D721Med (cell line): ENCODE measurements at regions not wholly inside any gene's neighbourhood (a gene's known extent, or its start where the extent isn't known, plus 50 kb on each side); places are given as distances from the start of the nearest gene placed in this dataset.
"Not testable (repeated sequence)": the region's sequence is repeated elsewhere in the genome, so short reads cannot be mapped to it uniquely, and the experiment has no call there.

Source experiments
- DNase-seq: peaks from one replicate; pipeline ENCODE4 v3.0.0; 2011; ENCODE audit warnings: low spot score; ENCODE audit not compliant: insufficient read length
- FAIRE-seq: peaks from 2 replicates; lab custom pipeline; 2011; peaks lifted over from hg19 to GRCh38; lab: Jason Lieb, UNC
- TF ChIP-seq, protein P1 (sequence below): IDR thresholded peaks from 2 replicates; pipeline ENCODE4 v1.5.1; 2012; ENCODE audit warnings: mild to moderate bottlenecking, control low read depth; ENCODE audit not compliant: insufficient read depth; ENCODE audit errors: missing control alignments

DNA sequence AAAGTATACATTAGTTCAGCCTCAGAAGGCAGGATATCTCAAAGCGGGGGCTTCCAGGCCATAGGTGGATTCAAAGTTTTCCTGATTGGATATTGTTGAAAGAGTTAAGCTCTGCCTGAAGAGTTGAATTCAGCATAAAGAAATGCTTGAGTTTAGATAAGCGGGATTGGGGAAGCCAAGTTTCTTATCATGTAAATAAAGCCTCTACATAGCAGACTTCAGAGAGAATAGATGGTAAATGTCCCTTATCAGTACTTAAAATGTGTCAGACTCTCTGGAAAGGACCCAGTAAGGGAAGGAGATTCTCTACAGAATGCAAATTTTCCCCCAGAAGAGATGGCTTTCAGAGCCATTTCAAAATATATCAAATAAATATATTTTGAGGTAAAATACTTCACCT is 423.5 kb downstream of the SHISA9 start:
- DNase-seq (no peak), FAIRE-seq (no peak)
- TF ChIP-seq, protein P1, sequence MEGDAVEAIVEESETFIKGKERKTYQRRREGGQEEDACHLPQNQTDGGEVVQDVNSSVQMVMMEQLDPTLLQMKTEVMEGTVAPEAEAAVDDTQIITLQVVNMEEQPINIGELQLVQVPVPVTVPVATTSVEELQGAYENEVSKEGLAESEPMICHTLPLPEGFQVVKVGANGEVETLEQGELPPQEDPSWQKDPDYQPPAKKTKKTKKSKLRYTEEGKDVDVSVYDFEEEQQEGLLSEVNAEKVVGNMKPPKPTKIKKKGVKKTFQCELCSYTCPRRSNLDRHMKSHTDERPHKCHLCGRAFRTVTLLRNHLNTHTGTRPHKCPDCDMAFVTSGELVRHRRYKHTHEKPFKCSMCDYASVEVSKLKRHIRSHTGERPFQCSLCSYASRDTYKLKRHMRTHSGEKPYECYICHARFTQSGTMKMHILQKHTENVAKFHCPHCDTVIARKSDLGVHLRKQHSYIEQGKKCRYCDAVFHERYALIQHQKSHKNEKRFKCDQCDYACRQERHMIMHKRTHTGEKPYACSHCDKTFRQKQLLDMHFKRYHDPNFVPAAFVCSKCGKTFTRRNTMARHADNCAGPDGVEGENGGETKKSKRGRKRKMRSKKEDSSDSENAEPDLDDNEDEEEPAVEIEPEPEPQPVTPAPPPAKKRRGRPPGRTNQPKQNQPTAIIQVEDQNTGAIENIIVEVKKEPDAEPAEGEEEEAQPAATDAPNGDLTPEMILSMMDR = no peak

DNA sequence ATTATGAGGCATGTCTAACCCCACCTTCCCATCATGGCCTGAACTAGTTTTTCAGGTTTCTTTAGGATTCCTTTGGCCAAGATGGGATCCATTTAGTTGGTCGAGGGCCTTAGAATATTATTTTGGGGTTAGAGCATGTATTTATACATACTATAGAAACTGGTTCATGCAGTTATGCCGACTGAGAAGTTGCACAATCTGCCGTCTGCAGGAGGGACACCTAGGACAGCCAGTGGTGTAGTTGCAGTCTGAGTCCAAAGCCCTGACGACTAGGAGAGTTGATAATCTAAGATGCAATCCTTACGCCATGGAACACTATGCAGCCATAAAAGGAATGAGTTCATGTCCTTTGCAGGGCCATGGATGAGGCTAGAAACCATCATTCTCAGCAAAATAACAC is 424.0 kb downstream of the SHISA9 start:
- TF ChIP-seq, protein P1 = no peak
- no peak for DNase-seq
- FAIRE-seq = no peak

DNA sequence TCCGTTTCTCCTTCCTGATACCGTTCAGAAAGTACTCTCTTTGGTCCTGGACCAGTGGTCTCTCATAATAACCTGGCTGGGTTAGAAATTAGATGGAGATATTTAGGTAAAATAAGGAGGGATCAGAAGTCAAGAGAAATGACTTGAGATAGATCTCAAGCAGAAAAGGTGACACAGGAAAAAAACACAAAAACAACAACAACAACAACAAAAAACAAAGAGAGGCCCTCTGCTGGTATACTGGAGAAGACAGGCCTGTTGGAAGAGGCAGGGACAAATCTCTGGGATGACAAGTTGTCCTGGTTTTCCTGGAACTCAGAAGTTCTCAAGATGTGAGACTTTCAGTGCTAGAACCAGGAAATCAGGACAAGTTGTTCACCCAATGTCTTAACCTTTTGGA is 430.5 kb downstream of the SHISA9 start:
- FAIRE-seq (no peak), DNase-seq (no peak)
- TF ChIP-seq, protein P1 = no peak

DNA sequence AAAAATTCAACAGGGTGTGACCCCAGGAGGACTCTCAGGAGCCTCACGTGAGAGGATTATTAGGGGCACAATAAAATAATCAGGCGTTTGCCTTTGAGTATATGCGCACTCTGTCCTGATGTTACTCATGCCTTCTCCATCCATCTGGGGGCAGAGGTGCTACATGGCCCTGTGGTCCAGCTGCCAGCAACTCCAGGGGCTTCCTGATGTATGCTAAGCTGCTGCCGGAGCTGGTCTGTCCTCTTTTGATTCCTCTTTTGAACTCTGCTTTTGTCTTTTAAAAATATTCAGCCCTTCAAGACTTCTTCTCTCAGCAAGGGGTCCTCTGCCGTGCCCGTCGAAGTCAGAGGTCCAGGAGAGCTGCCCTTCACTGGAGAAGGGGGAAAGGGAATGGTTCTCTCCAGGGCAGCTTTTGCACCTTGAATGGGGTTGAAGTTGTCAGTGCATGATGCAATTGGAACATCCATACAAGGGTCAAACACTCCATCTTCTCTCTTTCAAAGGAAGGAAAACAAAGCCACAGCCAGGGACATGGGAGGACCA is 431.4 kb downstream of the SHISA9 start:
- TF ChIP-seq, protein P1 = no peak
- FAIRE-seq = no peak
- no peak for DNase-seq

DNA sequence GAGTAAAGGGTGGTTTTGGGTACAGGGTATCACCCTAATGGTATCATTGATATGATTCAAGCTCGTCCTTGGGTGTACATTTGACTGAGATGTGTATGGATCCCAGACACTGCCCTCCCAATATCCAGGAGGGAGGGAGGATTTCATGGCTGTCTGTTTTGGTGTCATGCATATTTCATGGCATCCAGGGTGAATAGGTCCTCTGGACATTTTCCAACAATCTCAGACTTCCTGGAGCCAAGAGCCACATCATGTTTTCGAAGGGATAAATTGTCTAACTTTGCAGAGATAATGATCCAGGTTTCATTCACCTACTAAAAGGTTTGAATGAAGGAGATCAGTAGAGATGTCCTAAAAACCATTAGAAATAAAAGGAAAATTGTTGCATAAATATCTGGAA is 431.9 kb downstream of the SHISA9 start:
- TF ChIP-seq, protein P1 = no peak
- no peak for FAIRE-seq
- DNase-seq = no peak

DNA sequence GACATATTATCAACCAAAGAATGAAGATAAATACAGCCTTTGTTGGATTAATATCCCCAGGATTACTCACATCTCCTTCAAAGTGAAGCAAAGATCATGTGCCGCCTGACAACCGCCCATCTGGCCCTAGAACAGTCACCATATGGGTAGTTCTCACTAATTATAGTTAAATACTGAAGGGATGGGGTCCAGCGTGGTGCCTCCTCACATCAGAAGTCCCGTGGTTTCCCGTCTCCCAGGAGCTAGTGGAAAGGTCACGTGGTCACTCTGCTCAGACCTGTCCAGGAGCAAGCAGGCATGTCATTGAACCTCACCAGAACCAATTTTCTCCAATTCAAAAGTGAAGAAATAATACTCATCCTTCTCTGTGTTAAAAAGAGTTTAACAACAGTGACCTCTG is 434.5 kb downstream of the SHISA9 start:
- TF ChIP-seq, protein P1 = no peak
- DNase-seq (no peak), FAIRE-seq (no peak)

DNA sequence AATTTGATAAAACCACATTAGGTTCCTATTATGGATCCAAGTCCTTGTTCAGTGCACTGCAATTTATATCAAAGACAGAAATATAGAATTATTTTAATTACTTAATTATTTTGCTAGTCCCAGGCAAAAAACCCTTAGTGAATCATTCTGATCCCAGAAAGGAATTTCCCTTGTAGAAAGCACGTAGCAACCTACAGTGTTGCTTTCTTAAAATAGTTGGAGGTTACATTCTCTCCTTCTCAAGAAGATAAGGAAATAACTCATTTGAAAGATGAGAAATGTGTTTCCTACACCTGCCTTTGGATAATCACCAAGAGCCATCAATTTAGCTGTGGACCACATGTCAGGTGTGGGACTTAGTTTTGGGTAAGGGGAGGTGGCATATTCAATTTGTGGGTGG is 434.9 kb downstream of the SHISA9 start:
- DNase-seq (no peak), FAIRE-seq (no peak)
- TF ChIP-seq, protein P1 = no peak

DNA sequence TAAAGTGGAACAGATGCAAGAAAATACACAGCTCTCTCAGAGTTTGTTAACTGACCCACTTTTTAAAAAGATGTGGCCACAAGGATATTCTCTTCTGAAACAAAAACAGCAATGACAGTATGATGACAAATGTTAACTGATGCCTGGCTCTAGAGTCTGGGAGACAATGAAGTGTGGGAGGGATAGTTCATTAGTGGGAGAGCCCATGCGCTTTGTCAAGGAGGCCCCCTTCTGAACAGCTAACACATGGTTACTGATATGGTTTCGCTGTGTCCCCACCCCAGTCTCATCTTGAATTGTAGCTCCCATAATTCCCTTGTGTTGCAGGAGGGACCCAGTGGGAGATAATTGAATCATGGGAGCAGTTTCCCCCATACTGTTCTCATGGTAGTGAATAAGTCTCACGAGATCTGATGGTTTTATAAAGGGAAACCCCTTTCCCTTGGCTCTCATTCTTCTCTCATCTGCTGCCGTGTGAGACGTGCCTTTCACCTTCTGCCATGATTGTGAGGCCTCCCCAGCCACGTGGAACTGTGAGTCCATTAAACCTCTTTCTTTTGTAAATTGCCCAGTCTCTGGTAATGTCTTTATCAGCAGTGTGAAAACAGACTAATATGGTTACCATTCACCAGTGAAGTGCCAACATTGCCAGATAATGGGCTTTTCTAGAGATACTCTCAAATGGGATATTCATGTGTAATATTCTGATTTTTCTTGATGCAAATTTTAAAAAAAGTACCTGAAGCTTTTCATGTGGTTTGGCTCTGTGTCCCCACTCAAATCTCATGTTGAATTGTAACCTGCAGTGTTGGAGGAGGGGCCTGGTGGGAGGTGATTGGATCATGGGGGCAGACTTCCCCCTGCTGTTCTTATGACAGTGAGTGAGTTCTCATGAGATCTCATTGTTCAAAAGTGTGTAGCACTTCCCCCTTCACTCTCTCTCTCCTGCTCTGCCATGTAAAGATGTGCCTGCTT is 435.8 kb downstream of the SHISA9 start:
- FAIRE-seq, DNase-seq: not testable (repeated sequence)
